Thyroid gland (tissue), 4 donors: ENCODE measurements at regions not wholly inside any gene's neighbourhood (a gene's known extent, or its start where the extent isn't known, plus 50 kb on each side); places are given as distances from the start of the nearest gene placed in this dataset.

Source experiments
- DNase-seq, 2 donors: peaks; one replicate each; pipeline ENCODE4 v3.0.0-alpha.2; 2019
- H3K27ac ChIP-seq, 3 donors: fragments of 200-600 bp; sonication (generic); 1 replicate in 2 of 3; 2 replicates in 1 of 3; pipeline ENCODE4 v1.5.1; 2016 to 2019; ENCODE audit warnings: mild to moderate bottlenecking in 1 of 3, moderate library complexity in 1 of 3
- H3K27me3 ChIP-seq: fragments of 200-600 bp; sonication (generic); one replicate; pipeline ENCODE4 v1.5.1; 2019
- H3K36me3 ChIP-seq, 2 donors: fragments of 200-600 bp; sonication (generic); one replicate each; pipeline ENCODE4 v1.5.1; 2016 to 2019
- H3K4me1 ChIP-seq, 2 donors: fragments of 200-600 bp; sonication (generic); one replicate each; pipeline ENCODE4 v1.5.1; 2017 to 2019
- H3K4me3 ChIP-seq, 3 donors: fragments of 200-600 bp; sonication (generic); replicated peaks in 1 of 3; 1 replicate in 2 of 3; 2 replicates in 1 of 3; pipeline ENCODE4 v1.5.1; 2016; ENCODE audit warnings: mild to moderate bottlenecking in 1 of 3
- H3K9me3 ChIP-seq: fragments of 200-600 bp; sonication (generic); one replicate; pipeline ENCODE4 v1.5.1; 2017
- CTCF ChIP-seq, 6 experiments: fragments of 200-600 bp in 3 of 6; fragments of 450-650 bp in 3 of 6; sonication (generic) in 3 of 6; IDR thresholded peaks; one replicate each; pipeline ENCODE4 v1.5.1; 2016 to 2019; ENCODE audit warnings: antibody characterized with exemption in 6 of 6, mild to moderate bottlenecking in 2 of 6, inconsistent platforms in 1 of 6, moderate library complexity in 1 of 6
- POLR2A ChIP-seq, 2 donors: fragments of 450-650 bp; IDR thresholded peaks; one replicate each; pipeline ENCODE4 v1.6.1; 2017; ENCODE audit warnings: antibody characterized with exemption in 2 of 2, mild to moderate bottlenecking in 2 of 2, moderate library complexity in 1 of 2
- WGBS, 2 donors: methylation state at CpG; one replicate each; pipeline ENCODE4 v1.1.5; 2017; 5-methylcytosine and 5-hydroxymethylcytosine counted together
- intact Hi-C: fragments of 100-400 bp; cut with DNase I; formaldehyde crosslinking; loops from one replicate; pipeline ENCODE4 v1.15.1; 2023

DNA sequence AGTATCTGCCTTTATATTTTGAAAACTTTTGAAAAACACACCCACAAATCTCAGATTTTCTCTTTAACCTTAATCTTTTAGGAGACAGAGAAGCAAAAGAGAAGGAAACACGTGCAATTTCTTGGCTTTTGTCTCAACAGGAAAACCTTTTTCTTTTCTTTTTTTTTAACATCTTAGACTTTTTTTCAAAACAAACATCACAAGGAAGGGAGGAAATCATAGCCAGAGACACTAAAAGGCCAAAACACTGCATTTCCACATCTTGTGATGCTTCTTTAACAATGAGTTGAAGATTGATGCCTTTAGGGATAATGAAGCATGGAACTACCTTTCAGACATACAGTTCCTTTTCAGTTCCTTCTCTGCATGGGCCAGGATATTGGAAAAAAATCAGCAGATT, 136.6 kb upstream of the NRBF2 start:
- no peaks in the 10 kb centered on the region for H3K4me1 ChIP-seq
- H3K9me3 ChIP-seq: no peaks in the 10 kb centered on the region
- H3K27me3 ChIP-seq: no peaks in the 10 kb centered on the region
- no peak for TF ChIP-seq CTCF (IDR thresholded peaks at IDR 0.05)
- no peak for TF ChIP-seq POLR2A (IDR thresholded peaks at IDR 0.05)
- H3K36me3 ChIP-seq: no peaks in the 10 kb centered on the region
- H3K4me3 ChIP-seq: no peak overlapping the region
- WGBS, 2 donors: 72 to 75% methylated on average over 1 of the region's 1 CpG
- intact Hi-C loops: no loop called here
- no peak for DNase-seq
- H3K27ac ChIP-seq: no peak overlapping the region

- Histone ChIP-seq H3K27ac (no peak overlapping the region), H3K4me1 (no peaks in the 10 kb centered on the region), H3K9me3 (no peaks in the 10 kb centered on the region), H3K27me3 (no peaks in the 10 kb centered on the region), H3K4me3 (no peak overlapping the region), H3K36me3 (no peaks in the 10 kb centered on the region)
- intact Hi-C loops: no loop called here
- DNase-seq: no peak
- TF ChIP-seq POLR2A (IDR thresholded peaks at IDR 0.05) (no peak), CTCF (IDR thresholded peaks at IDR 0.05) (no peak)
These were observed 140.0 kb upstream of the NRBF2 start for GRCh38 chr10:62993121-62993520.

- no peaks in the 10 kb centered on the region for H3K4me1 ChIP-seq
- H3K27me3 ChIP-seq: no peaks in the 10 kb centered on the region
- H3K4me3 ChIP-seq: no peak overlapping the region
- no peaks in the 10 kb centered on the region for H3K9me3 ChIP-seq
- TF ChIP-seq POLR2A (IDR thresholded peaks at IDR 0.05): no peak
- TF ChIP-seq CTCF (IDR thresholded peaks at IDR 0.05): no peak
- DNase-seq: peak; percentile 2 to 5
- no peaks in the 10 kb centered on the region for H3K36me3 ChIP-seq
- intact Hi-C loops: no loop called here
- WGBS, 2 donors: 46 to 49% methylated on average over 9 of the region's 9 CpGs
- H3K27ac ChIP-seq: no peak overlapping the region
These were observed 140.9 kb upstream of the NRBF2 start for GRCh38 chr10:62992145-62992721.

- intact Hi-C loops: no loop called here
- no peaks in the 10 kb centered on the region for H3K27me3 ChIP-seq
- no peaks in the 10 kb centered on the region for H3K9me3 ChIP-seq
- no peak for DNase-seq
- H3K4me1 ChIP-seq: no peaks in the 10 kb centered on the region
- WGBS, 2 donors: 84 to 85% methylated on average over 1 of the region's 1 CpG
- TF ChIP-seq CTCF (IDR thresholded peaks at IDR 0.05) (no peak), POLR2A (IDR thresholded peaks at IDR 0.05) (no peak)
- H3K36me3 ChIP-seq: no peaks in the 10 kb centered on the region
- no peak overlapping the region for H3K4me3 ChIP-seq
- H3K27ac ChIP-seq: no peak overlapping the region
These were observed 143.0 kb upstream of the NRBF2 start for GRCh38 chr10:62990126-62990525.

- intact Hi-C loops: no loop called here
- no peak for DNase-seq
- Histone ChIP-seq H3K36me3 (no peaks in the 10 kb centered on the region), H3K4me3 (no peak overlapping the region), H3K4me1 (no peaks in the 10 kb centered on the region), H3K27me3 (no peaks in the 10 kb centered on the region), H3K9me3 (no peaks in the 10 kb centered on the region), H3K27ac (no peak overlapping the region)
- WGBS, 2 donors: 56 to 71% methylated on average over 2 to 4 of the region's 4 CpGs
- TF ChIP-seq POLR2A (IDR thresholded peaks at IDR 0.05) (no peak), CTCF (IDR thresholded peaks at IDR 0.05) (no peak)
These were observed 147.1 kb upstream of the NRBF2 start for GRCh38 chr10:62985807-62986600.
